ENCODE measurements at regions not wholly inside any gene's neighbourhood (a gene's known extent, or its start where the extent isn't known, plus 50 kb on each side); places are given as distances from the start of the nearest gene placed in this dataset.

DNA sequence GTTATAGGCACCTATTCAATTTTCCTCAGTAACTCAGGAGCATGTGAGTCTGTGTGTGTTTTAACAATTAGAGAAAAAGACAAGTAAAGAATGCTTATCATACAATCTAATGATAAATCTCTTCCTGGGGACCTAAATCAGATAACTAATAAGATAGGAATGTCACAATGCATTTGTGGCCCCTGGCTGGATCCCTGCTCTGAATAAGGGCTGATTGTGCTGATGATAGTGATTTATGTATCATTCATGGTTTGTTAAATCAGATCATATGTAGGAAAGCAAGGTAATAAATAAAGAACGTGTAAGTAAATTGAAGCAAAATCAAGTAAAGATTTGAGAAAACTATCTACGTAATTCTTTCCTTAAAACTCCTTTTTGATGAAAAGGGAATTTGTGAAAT, 145.9 kb downstream of the C7orf25 start:
- TF ChIP-seq GATA2 (IDR thresholded peaks at IDR 0.05; ENCODE audit: low read depth, low read length) (no peak), GATA3 (IDR thresholded peaks at IDR 0.05; ENCODE audit: low read depth, low read length) (no peak)

All from SH-SY5Y (cell line).